K562 (cell line): ENCODE measurements at regions not wholly inside any gene's neighbourhood (a gene's known extent, or its start where the extent isn't known, plus 50 kb on each side); places are given as distances from the start of the nearest gene placed in this dataset.
"Not testable (repeated sequence)": the region's sequence is repeated elsewhere in the genome, so short reads cannot be mapped to it uniquely, and the experiment has no call there.

ENCODE experiments used
- ATAC-seq: fragments of 200-7000 bp; cut with Tn5 transposase; 3 replicates; pipeline ENCODE4 v1.9.1; 2020; ENCODE audit warnings: moderate library complexity
- BruUV-seq: library from RNA; stranded (reverse); fragments of 400-500 nt; replicated peaks from 2 replicates; lab custom pipeline; 2021; lab: Mats Ljungman, UMichigan
- CTCF ChIA-PET: fragments of 300-600 bp; formaldehyde crosslinking; extraction: SDS; loops from one replicate; lab custom pipeline; 2021; ENCODE audit warnings: low intra/inter-chr PET ratio; lab: Yijun Ruan, JAX
- POLR2A ChIA-PET: fragments of 300-600, 350-650 bp; sonication (Branson Sonifier 250); formaldehyde crosslinking; extraction: SDS; loops from one replicate; lab custom pipeline; 2021; ENCODE audit warnings: antibody characterized with exemption, inconsistent platforms; lab: Yijun Ruan, JAX
- DNase-seq, 4 experiments: peaks; one replicate each; pipeline versions ENCODE4 v3.0.0 to v3.0.0-alpha.2; 2011 to 2018; ENCODE audit warnings: low spot score in 3 of 4, mixed read lengths in 3 of 4; ENCODE audit errors: extremely low read depth in 1 of 4
- FAIRE-seq: peaks from 2 replicates; lab custom pipeline; 2011; peaks lifted over from hg19 to GRCh38; lab: Jason Lieb, UNC
- H2AFZ ChIP-seq: 2 replicates; pipeline ENCODE4 v1.6.0; 2011; ENCODE audit warnings: low read depth, low read length, control low read depth, inconsistent platforms
- H3K27ac ChIP-seq: fragments of 200-600 bp; 3 replicates; pipeline ENCODE4 v1.8.0; 2011; ENCODE audit warnings: low read depth, mild to moderate bottlenecking, control low read depth, inconsistent platforms, low read length, moderate library complexity, mixed read lengths; ENCODE audit errors: extremely low read depth
- H3K27me3 ChIP-seq, 2 experiments: fragments of 300-600 bp in 1 of 2; 2 replicates in 1 of 2; 3 replicates in 1 of 2; pipeline versions ENCODE4 v1.6.0 to v1.8.0; 2011; ENCODE audit warnings: inconsistent platforms in 2 of 2, low read length in 2 of 2, mild to moderate bottlenecking in 1 of 2, mixed read lengths in 1 of 2, moderate library complexity in 1 of 2; ENCODE audit not compliant: control insufficient read depth in 2 of 2, insufficient read depth in 2 of 2
- H3K36me3 ChIP-seq: fragments of 300-600 bp; 3 replicates; pipeline ENCODE4 v1.8.0; 2011; ENCODE audit warnings: mild to moderate bottlenecking, low read length, inconsistent platforms; ENCODE audit not compliant: control insufficient read depth, insufficient read depth
- H3K4me1 ChIP-seq, 2 experiments: fragments of 200-600 bp in 1 of 2; replicated peaks in 1 of 2; 2 replicates in 1 of 2; 3 replicates in 1 of 2; pipeline versions ENCODE4 v1.5.1 to v1.8.0; 2011; ENCODE audit warnings: inconsistent platforms in 2 of 2, low read length in 2 of 2, mild to moderate bottlenecking in 1 of 2, mixed read lengths in 1 of 2, moderate library complexity in 1 of 2; ENCODE audit not compliant: control insufficient read depth in 2 of 2, insufficient read depth in 2 of 2
- H3K4me2 ChIP-seq: 2 replicates; pipeline ENCODE4 v1.6.1; 2011; ENCODE audit warnings: low read length, control low read depth, inconsistent platforms, mixed read lengths; ENCODE audit not compliant: insufficient read depth
- H3K4me3 ChIP-seq: fragments of 200-600 bp; sonication (generic), shearing (Covaris generic); 2 replicates; pipeline ENCODE4 v1.5.1; 2016; ENCODE audit warnings: control low read depth, inconsistent platforms
- H3K79me2 ChIP-seq: fragments of 200-600 bp; 3 replicates; pipeline ENCODE4 v1.8.0; 2011; ENCODE audit warnings: low read length, inconsistent platforms; ENCODE audit not compliant: control insufficient read depth, insufficient read depth
- H3K9ac ChIP-seq, 2 experiments: 2 replicates each; pipeline versions ENCODE4 v1.6.0 to v1.6.1; 2011; ENCODE audit warnings: low read depth in 2 of 2, low read length in 2 of 2, control low read depth in 1 of 2, inconsistent platforms in 1 of 2, mild to moderate bottlenecking in 1 of 2, mixed read lengths in 1 of 2; ENCODE audit not compliant: insufficient read depth in 1 of 2
- H3K9me1 ChIP-seq: one replicate; pipeline ENCODE4 v1.6.0; 2011; ENCODE audit warnings: inconsistent platforms, mild to moderate bottlenecking, low read length, moderate library complexity; ENCODE audit not compliant: control insufficient read depth, insufficient read depth
- H3K9me3 ChIP-seq: replicated peaks from 2 replicates; pipeline ENCODE4 v1.5.1; 2011; ENCODE audit warnings: low read depth, low read length, inconsistent platforms; ENCODE audit not compliant: control insufficient read depth, insufficient read depth
- H4K20me1 ChIP-seq: replicated peaks from 2 replicates; pipeline ENCODE4 v1.6.1; 2011; ENCODE audit warnings: low read length, inconsistent platforms, mixed read lengths; ENCODE audit not compliant: control insufficient read depth, insufficient read depth
- DMBX1 ChIP-seq: fragments of 250-450 bp; sonication (Bioruptor Pico); IDR thresholded peaks from 2 replicates; pipeline ENCODE4 v1.8.0; 2022; ENCODE audit warnings: inconsistent platforms, mild to moderate bottlenecking, moderate library complexity, borderline replicate concordance
- JUN ChIP-seq, 2 experiments: sonication (generic) in 1 of 2; formaldehyde crosslinking in 1 of 2; IDR thresholded peaks; 2 replicates each; pipeline versions ENCODE4 v1.6.1 to v1.8.0; 2012 to 2022; ENCODE audit warnings: borderline replicate concordance in 2 of 2, mild to moderate bottlenecking in 2 of 2, improper control_type of control experiment in 1 of 2, low read depth in 1 of 2, low read length in 1 of 2, missing genetic modification reagents in 1 of 2
- NFRKB ChIP-seq: fragments of 450-650 bp; IDR thresholded peaks from 2 replicates; pipeline ENCODE4 v1.6.1; 2016; ENCODE audit warnings: low read depth
- WGBS: fragments of 100-300 bp; shearing (Covaris generic); methylation state at CpG from one replicate; pipeline ENCODE4 v1.1.6; 2016; ENCODE audit warnings: low coverage, mixed read lengths; ENCODE audit not compliant: insufficient coverage; ENCODE audit errors: missing lambda C conversion rate; 5-methylcytosine and 5-hydroxymethylcytosine counted together
- in situ Hi-C: fragments of 300-500 bp; cut with MboI; formaldehyde crosslinking; loops from 4 replicates; pipeline ENCODE4 v1.15.0; 2018; ENCODE audit warnings: inconsistent platforms, mixed read lengths
- intact Hi-C: fragments of 100-400 bp; cut with micrococcal nuclease; formaldehyde crosslinking; loops from 2 replicates; pipeline ENCODE4 v1.14.2; 2022

- H3K4me1 ChIP-seq: peaks cover 0 to 5% of the 10 kb centered on the region in 2 experiments; a peak in 3 of 5 replicates
- ChIA-PET CTCF (no interaction called here), POLR2A (interaction anchor here (1.2 kb wide), 1 partner anchor 17 kb away, joined by 3 read pairs; no protein-coding TSS in a partner anchor)
Observed at GRCh38 chr5:38793099-38793498, 52.7 kb upstream of the OSMR start.

GRCh38 chr5:38794037-38794436, 51.8 kb upstream of the OSMR start:
- 6% methylated on average over 7 of the region's 7 CpGs for WGBS
- H3K36me3 ChIP-seq, H4K20me1 ChIP-seq, H3K27ac ChIP-seq, H2AFZ ChIP-seq, H3K79me2 ChIP-seq, ATAC-seq, H3K4me1 ChIP-seq, H3K9me3 ChIP-seq, H3K4me2 ChIP-seq, H3K9me1 ChIP-seq, intact Hi-C loops, CTCF ChIA-PET, BruUV-seq, in situ Hi-C loops, DNase-seq, H3K9ac ChIP-seq, H3K27me3 ChIP-seq, H3K4me3 ChIP-seq, FAIRE-seq: not testable (repeated sequence)
- POLR2A ChIA-PET: interaction anchor here (1.2 kb wide), 1 partner anchor 16 kb away, joined by 3 read pairs; no protein-coding TSS in a partner anchor

More at GRCh38 chr5:38793099-38793498, 52.7 kb upstream of the OSMR start:
- WGBS: 0% methylated on average over 3 of the region's 3 CpGs
- Histone ChIP-seq H3K27me3 (peaks cover 0 to 4% of the 10 kb centered on the region in 2 experiments; a peak in 2 of 5 replicates), H3K9me3 (no peaks in the 10 kb centered on the region), H3K27ac (no peak overlapping the region)
- no peak for FAIRE-seq
- BruUV-seq: no TSS peak
- intact Hi-C loops: no loop called here
- TF ChIP-seq NFRKB: no peak
- TF ChIP-seq JUN (IDR thresholded peaks at IDR 0.05; ENCODE audit: borderline replicate concordance, low read depth, low read length): no peak
- TF ChIP-seq JUN (CRISPR knock-in tag; IDR thresholded peaks at IDR 0.05; ENCODE audit: borderline replicate concordance): no peak
- no peak for TF ChIP-seq DMBX1 (CRISPR knock-in tag)
- TF ChIP-seq, all 486 proteins: peak for 0
- no peaks in the 10 kb centered on the region for H3K9me1 ChIP-seq
- H3K4me2 ChIP-seq: no peak overlapping the region
- no peaks in the 10 kb centered on the region for H3K36me3 ChIP-seq
- H3K4me3 ChIP-seq: no peak overlapping the region
- no peaks in the 10 kb centered on the region for H3K79me2 ChIP-seq
- H2AFZ ChIP-seq: no peak overlapping the region
- ATAC-seq (no peak), DNase-seq (no peak)
- no peaks in the 10 kb centered on the region for H4K20me1 ChIP-seq
- no peak overlapping the region; a peak in 1 of 4 replicates for H3K9ac ChIP-seq
- in situ Hi-C loops: no loop called here
